LHCN-M2 (cell line): ENCODE measurements at regions not wholly inside any gene's neighbourhood (a gene's known extent, or its start where the extent isn't known, plus 50 kb on each side); places are given as distances from the start of the nearest gene placed in this dataset.
A peak's percentile ranks its signal among the peaks of the same experiment; 100 is the strongest.
"Not testable (repeated sequence)": the region's sequence is repeated elsewhere in the genome, so short reads cannot be mapped to it uniquely, and the experiment has no call there.

Experiments used
- DNase-seq: peaks from one replicate; pipeline ENCODE4 v3.0.0-alpha.2; 2012; ENCODE audit warnings: low read depth

GRCh38 chrX:38939067-38939466, 137.8 kb downstream of the MID1IP1 start:
- peak; percentile 66 for DNase-seq

GRCh38 chrX:38940547-38940946, 139.3 kb downstream of the MID1IP1 start:
- DNase-seq, result no peak

GRCh38 chrX:38941675-38942074, 140.4 kb downstream of the MID1IP1 start:
- DNase-seq, result peak; percentile 68

GRCh38 chrX:38943120-38943519, 141.9 kb downstream of the MID1IP1 start:
- no peak for DNase-seq

GRCh38 chrX:38948046-38948445, 146.8 kb downstream of the MID1IP1 start:
- DNase-seq, result no peak

- no peak for DNase-seq
These were observed 153.3 kb downstream of the MID1IP1 start for GRCh38 chrX:38954520-38954919.

GRCh38 chrX:38959736-38960135, 158.5 kb downstream of the MID1IP1 start:
- no peak for DNase-seq

GRCh38 chrX:38960137-38960536, 158.9 kb downstream of the MID1IP1 start:
- peak; percentile 24 for DNase-seq

GRCh38 chrX:38961936-38962335, 160.7 kb downstream of the MID1IP1 start:
- DNase-seq, result peak; percentile 61

GRCh38 chrX:38963244-38963643, 162.0 kb downstream of the MID1IP1 start:
- DNase-seq, result not testable (repeated sequence)

GRCh38 chrX:38965888-38966287, 164.6 kb downstream of the MID1IP1 start:
- no peak for DNase-seq

- DNase-seq, result peak; percentile 36
These were observed 167.3 kb downstream of the MID1IP1 start for GRCh38 chrX:38968344-38969216.

- no peak for DNase-seq
These were observed 168.8 kb downstream of the MID1IP1 start for GRCh38 chrX:38970074-38970473.

GRCh38 chrX:38970845-38971244, 169.6 kb downstream of the MID1IP1 start:
- DNase-seq, result no peak

GRCh38 chrX:38973322-38973721, 172.1 kb downstream of the MID1IP1 start:
- DNase-seq, result no peak

- DNase-seq, result no peak
These were observed 173.3 kb downstream of the MID1IP1 start for GRCh38 chrX:38974542-38974941.

GRCh38 chrX:38975368-38975942, 174.2 kb downstream of the MID1IP1 start:
- no peak for DNase-seq

GRCh38 chrX:38982370-38982769, 181.1 kb downstream of the MID1IP1 start:
- DNase-seq, result no peak

- DNase-seq, result no peak
These were observed 181.6 kb downstream of the MID1IP1 start for GRCh38 chrX:38982843-38983242.

GRCh38 chrX:38985375-38985774, 184.1 kb downstream of the MID1IP1 start:
- DNase-seq, result peak; percentile 13

GRCh38 chrX:38985945-38986344, 184.7 kb downstream of the MID1IP1 start:
- DNase-seq, result no peak

GRCh38 chrX:38986586-38986985, 185.3 kb downstream of the MID1IP1 start:
- no peak for DNase-seq

- no peak for DNase-seq
These were observed 186.0 kb downstream of the MID1IP1 start for GRCh38 chrX:38987198-38987651.
